ENCODE measurements at regions not wholly inside any gene's neighbourhood (a gene's known extent, or its start where the extent isn't known, plus 50 kb on each side); places are given as distances from the start of the nearest gene placed in this dataset.

DNA sequence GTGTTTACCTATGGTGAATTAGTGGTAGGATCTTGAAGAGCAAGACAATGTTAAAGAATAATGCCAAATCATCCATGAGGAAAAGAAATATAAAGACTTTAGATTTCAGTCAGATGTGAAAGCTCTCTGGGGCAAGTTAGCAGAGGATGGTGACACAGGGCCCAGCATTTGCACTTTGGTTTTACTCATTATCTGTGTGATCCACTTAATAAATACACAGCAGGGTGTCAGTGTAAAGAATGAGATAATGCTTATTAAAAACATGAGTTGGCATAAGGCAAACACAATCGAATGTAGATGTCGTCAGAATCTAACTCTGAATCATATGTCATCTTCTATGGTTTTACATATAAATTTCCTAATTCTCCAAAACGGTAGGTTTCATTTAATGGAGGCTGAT, 130.4 kb upstream of the PREP start:
- Histone ChIP-seq H3K4me1 (ENCODE audit: low read length) (no peaks in the 10 kb centered on the region), H3K27ac (ENCODE audit: low read length) (no peak overlapping the region), H4K20me1 (ENCODE audit: insufficient read depth, low read length) (no peaks in the 10 kb centered on the region), H3K4me3 (ENCODE audit: low read length) (no peak overlapping the region), H3K4me2 (ENCODE audit: low read length) (no peak overlapping the region), H3K27me3 (ENCODE audit: low read depth, low read length) (no peaks in the 10 kb centered on the region), H3K36me3 (replicated peaks; ENCODE audit: low read depth, low read length) (no peaks in the 10 kb centered on the region), H3K9ac (ENCODE audit: low read length) (no peak overlapping the region), H2AFZ (ENCODE audit: low read depth, low read length) (no peak overlapping the region), H3K9me3 (ENCODE audit: insufficient read depth, low read length) (no peaks in the 10 kb centered on the region), H3K79me2 (ENCODE audit: low read length) (no peaks in the 10 kb centered on the region)
- no peak for TF ChIP-seq CTCF (IDR thresholded peaks at IDR 0.05; ENCODE audit: low read depth, low read length)
- TF ChIP-seq EZH2phosphoT487 (IDR thresholded peaks at IDR 0.05; ENCODE audit: low read depth), result no peak

- Histone ChIP-seq H3K9me3 (ENCODE audit: insufficient read depth, low read length) (no peaks in the 10 kb centered on the region), H3K27me3 (ENCODE audit: low read depth, low read length) (no peaks in the 10 kb centered on the region), H4K20me1 (ENCODE audit: insufficient read depth, low read length) (no peaks in the 10 kb centered on the region), H3K36me3 (replicated peaks; ENCODE audit: low read depth, low read length) (no peaks in the 10 kb centered on the region), H3K4me3 (ENCODE audit: low read length) (no peak overlapping the region), H3K27ac (ENCODE audit: low read length) (no peak overlapping the region), H3K79me2 (ENCODE audit: low read length) (no peaks in the 10 kb centered on the region), H3K4me1 (ENCODE audit: low read length) (no peaks in the 10 kb centered on the region), H3K9ac (ENCODE audit: low read length) (no peak overlapping the region), H3K4me2 (ENCODE audit: low read length) (no peak overlapping the region), H2AFZ (ENCODE audit: low read depth, low read length) (no peak overlapping the region)
- TF ChIP-seq EZH2phosphoT487 (IDR thresholded peaks at IDR 0.05; ENCODE audit: low read depth), result no peak
- no peak for TF ChIP-seq CTCF (IDR thresholded peaks at IDR 0.05; ENCODE audit: low read depth, low read length)
Measured at GRCh38 chr6:105526225-105526872, 123.5 kb upstream of the PREP start.

DNA sequence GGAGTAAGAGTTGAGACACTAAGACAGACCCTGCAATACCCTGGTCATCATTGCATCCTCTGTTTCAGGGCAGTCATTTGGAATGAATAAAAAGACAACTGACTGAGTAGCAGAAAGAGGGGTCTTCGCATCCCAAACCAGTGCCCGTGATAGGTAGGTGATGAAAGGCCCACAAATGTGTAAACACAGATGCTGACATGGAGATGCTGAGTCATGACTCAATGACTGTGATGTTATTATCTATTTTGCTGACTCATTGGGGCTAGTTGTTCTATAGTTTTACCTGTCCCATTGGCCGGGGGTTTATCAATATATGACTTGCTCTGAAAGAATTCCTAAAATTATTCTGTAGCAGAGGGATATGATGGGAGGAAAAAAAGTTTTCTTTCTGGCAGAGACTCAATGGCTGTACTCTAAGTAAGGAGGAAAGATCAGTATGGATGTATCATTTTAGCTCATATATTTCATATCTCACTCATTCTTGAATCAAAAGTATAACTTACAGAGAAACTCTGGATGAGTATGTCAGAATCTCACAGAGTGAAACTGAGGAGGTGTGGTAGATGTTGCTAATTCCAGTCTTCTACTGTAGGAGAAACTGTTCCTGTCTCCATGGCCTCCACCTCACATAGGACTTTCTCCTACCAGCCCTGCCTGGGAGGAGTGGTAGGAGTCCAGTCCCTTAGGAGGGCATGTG, 119.9 kb upstream of the PREP start:
- Histone ChIP-seq H2AFZ (ENCODE audit: low read depth, low read length) (no peak overlapping the region), H4K20me1 (ENCODE audit: insufficient read depth, low read length) (no peaks in the 10 kb centered on the region)

More for the DNA sequence above, 119.9 kb upstream of the PREP start:
- no peak overlapping the region for H3K9ac ChIP-seq (ENCODE audit: low read length)
- TF ChIP-seq EZH2phosphoT487 (IDR thresholded peaks at IDR 0.05; ENCODE audit: low read depth) (no peak), CTCF (IDR thresholded peaks at IDR 0.05; ENCODE audit: low read depth, low read length) (no peak)
- no peaks in the 10 kb centered on the region for H3K9me3 ChIP-seq (ENCODE audit: insufficient read depth, low read length)
- H3K27me3 ChIP-seq (ENCODE audit: low read depth, low read length), result no peaks in the 10 kb centered on the region
- H3K4me1 ChIP-seq (ENCODE audit: low read length), result no peaks in the 10 kb centered on the region
- H3K4me2 ChIP-seq (ENCODE audit: low read length), result no peak overlapping the region
- H3K36me3 ChIP-seq (replicated peaks; ENCODE audit: low read depth, low read length), result no peaks in the 10 kb centered on the region
- H3K79me2 ChIP-seq (ENCODE audit: low read length), result no peaks in the 10 kb centered on the region
- H3K4me3 ChIP-seq (ENCODE audit: low read length), result no peak overlapping the region
- no peak overlapping the region for H3K27ac ChIP-seq (ENCODE audit: low read length)
